ENCODE measurements at regions not wholly inside any gene's neighbourhood (a gene's known extent, or its start where the extent isn't known, plus 50 kb on each side); places are given as distances from the start of the nearest gene placed in this dataset.

DNA sequence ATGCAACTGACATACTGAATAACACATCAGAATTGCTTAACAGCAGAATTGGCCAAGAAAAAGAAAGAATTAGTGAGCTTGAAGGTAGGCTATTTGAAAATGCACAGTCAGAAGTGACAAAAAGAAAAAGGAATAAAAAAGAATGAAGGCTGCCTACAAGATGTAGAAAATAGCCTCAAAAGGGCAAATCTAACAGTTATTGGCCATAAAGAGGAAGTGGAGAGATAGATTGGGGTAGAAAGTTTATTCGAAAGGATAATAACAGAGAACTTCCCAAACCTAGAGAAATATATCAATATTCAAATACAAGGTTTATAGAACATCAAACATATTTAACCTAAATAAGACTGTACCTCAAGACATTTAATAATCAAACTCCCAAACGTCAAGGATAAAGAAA, 67.5 kb downstream of the ATP6V1G3 start:
- DNase-seq = no peak

DNA sequence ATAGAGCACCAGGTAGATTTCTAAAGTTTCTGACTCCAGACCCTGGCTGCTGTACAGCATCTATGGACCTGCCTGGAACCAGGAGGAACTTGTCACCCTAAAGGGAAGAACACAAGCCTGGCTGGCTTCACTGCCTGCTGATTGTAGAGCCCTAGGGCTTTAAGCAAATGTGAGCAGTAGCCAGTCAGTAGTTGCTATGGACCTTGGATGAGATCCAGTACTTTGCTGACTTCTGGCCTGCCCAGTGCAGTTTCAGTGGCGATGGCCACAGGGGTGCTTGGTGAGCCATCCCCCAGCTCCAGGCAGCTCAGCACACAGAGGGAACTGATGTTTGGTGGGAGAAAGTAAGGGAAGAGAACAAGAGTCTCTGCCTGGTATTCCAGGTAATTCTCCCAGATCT, 68.4 kb downstream of the ATP6V1G3 start:
- DNase-seq = no peak

DNA sequence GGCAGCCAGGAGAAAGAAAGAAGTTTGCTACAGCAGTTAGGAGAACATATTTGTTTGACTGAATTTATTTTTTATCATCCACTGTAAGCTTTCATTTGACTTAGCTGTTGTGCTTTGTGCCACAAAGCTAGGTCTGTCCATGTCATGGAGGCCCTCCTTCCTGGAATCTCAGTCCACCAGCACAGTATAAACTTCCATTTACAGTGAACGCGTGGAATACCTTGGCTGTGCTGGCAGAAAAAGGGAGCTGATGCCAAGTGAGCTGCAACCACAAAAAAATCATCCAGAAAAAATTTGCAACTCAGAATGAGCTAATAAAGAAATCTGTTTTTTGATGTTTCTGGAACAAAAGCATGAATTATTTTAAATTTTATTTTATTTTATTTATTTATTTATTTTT, 72.6 kb downstream of the ATP6V1G3 start:
- no peak for DNase-seq

DNA sequence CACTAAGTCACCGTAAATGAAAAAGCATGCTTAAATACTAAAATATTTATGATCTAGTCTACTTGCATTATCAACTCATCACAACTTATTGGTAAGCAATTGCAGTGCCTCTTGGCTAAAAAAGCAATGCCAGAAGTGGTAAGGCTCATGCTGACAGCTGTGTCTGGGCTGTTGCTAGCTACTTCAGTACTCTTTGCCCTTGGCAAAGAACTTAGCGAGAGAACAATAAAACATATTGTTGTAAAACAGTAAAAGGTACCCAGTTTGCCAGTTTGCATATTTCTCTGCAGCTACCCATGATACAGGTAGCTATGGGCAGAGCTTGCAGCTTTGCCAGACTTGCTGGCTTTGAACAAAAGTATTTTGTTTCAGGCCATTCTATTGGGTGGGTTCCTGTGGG, 73.1 kb downstream of the ATP6V1G3 start:
- no peak for DNase-seq

DNA sequence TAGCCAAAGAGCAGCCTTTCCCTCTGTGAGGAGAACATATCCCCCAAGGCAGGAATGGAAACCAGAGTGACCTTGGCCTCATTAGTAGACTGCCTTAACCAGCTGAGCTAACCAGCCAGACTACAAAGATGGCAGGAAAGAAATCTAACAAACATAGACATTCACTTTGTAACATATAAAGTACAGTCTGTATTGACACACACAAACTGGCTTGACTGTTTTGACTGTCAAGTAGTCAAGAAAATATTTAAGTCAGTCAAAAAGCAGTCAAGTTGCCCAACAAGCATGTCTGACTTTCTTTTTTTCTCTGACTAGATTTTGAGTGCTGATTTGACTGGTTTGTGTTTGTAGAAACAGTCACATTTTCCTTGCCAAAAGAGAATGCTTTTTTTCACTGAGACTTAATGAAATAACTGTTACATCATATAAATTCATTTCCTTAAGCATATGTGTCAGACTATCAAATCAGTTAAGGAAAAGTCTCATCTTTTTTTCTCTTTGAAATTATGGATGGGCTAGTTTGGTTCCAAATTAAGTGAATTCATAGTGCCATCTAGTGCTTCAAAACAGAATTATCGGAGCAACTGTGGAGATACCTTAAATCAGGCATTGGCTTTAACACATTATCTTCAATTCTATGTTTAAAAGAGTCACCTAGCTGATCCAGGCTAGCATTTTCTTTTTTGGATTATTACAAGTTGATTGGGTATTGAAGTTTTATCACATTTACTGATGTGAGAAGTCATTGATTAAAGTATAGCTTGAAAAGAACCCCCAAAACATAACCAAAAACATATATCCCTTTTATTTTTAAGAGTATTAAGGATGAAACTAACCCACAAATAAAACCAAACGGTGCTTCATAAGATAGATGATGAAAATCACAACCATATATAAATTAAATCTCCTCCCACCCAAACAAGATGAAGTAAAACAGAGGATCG, 75.0 kb downstream of the ATP6V1G3 start:
- peak; percentile 78 for DNase-seq

DNA sequence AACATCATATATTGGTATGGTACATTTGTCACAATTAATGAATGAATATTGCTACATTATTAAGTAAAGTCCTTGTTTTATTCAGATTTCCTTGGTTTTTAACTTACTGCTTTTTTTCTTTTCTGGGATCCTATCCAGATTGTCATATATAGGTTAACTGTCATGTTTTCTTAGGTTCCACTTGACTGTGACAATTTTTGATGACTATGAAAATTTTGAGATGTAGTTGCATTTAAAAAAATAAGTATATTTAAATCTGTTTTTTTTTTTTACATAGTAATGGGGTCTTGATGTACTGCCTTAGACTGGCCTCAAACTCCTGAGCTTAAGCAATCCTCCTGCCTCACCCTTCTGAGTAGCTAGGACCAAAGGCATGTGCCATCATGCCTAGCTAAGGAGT, 76.8 kb downstream of the ATP6V1G3 start:
- DNase-seq = no peak

DNA sequence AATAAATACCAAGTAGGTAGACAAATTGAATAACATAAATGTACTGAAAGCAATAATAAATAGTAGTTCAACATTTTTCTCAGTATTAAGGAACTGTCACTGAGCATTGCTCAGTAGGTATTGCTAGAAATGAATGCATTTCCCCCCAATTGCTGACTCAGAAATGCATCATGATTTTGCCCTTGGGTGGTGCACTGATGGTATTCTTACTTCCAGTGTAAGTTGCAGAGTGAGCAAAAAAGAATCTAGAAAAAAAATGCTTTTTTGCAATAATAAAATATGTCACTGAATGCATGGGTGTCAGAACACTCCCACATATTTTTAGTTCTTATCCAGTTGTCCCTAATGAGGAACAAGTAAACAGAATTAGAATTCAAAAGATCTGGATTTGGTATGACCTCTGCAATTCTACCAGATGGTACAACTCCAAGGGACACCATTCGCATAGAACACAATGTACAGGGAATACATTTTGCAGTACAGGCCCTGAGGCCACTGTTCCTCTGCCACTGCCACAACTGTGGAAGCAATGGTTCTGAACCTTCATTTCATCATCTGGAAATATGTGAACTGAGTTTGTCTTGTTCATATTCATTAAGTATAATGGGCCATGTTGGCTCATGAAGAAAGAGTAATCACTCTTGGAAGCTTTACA, 78.0 kb downstream of the ATP6V1G3 start:
- no peak for DNase-seq

DNA sequence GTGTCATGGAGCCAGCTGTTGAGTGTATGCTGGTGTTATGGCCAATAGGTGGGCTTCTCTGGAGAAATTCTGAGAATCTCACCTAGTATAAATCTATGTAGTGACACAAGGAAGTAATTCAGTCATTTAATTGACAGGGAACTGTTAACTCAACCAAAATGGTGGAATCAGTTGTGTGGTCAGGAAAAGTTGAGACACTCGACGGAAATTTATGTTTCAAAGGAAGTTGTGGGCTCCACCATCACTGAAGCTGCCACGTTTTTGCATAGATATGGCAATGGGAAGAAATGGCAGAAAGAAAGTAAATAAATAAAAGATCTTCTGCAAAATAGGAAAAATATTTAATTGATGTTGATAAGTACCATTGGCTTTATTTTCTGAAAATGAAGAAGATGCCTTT, 84.5 kb downstream of the ATP6V1G3 start:
- no peak for DNase-seq

DNA sequence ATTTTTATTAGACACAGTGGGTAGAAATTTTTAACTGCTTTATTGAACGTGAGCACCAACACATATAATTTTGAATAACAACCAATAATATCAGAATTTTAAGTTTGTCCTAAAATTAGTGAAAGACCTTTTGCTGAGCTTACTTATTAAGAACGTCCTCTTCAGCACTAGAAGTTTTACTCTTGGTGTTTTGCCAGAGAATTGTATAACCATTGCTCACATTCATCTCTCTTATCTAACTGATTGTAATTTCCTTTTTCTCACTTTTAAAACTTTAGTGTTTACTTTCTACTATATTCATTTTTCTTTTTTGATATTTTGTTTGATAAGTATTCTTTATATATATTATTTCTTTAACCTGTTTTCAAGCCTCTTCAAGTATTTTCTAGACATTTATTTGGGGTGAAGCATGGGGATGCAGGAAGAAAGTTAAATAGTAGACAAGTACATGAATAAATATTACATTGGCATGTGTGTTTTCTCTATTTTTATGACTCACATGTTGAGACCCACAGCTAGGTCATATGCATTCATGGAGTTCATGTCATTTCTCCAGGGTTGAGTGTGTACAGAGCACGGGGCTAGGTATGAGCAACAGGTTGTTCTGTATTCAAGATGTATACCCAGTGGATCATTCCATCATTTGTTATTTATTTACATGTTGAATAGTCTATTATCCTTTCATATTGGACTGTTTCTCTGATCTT, 90.6 kb downstream of the ATP6V1G3 start:
- peak; percentile 32 for DNase-seq

DNA sequence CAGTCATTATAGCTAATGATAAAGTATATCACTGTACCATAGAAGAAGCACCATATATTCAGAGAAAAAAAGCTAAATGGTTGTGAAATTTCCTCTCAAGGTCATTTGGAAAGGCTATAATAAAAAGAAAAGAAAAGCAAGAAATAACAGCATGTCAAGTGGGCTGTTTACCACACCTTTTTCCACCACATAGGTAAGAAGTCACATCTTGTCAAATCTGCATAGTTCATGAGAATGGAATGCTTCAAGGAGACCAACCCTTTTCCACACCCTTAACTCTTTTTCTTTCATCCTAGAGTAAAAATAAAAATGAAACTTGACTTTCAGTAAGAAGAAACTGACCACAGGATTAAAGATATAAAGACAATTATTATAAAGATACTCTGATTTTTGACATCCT, 91.2 kb downstream of the ATP6V1G3 start:
- no peak for DNase-seq

DNA sequence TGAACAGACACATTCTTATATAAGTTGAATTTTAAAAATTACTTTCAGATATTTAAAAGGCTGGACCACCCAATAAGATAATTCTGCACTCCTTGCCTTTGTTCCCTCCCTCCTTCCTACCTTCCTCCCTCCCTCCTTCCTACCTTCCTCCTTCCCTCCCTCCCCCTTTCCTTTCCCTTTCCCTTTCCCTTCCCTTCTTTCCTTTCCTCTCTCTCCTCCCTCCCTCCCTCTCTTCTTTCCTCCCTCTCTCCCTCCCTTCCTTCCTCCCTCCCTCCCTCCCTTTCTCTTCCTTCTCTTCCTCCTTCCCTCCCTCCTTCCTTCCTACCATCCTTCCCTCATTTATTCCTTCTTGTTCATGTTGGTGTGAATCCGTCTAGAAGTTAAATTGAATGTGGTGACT, 93.0 kb downstream of the ATP6V1G3 start:
- DNase-seq = no peak

DNA sequence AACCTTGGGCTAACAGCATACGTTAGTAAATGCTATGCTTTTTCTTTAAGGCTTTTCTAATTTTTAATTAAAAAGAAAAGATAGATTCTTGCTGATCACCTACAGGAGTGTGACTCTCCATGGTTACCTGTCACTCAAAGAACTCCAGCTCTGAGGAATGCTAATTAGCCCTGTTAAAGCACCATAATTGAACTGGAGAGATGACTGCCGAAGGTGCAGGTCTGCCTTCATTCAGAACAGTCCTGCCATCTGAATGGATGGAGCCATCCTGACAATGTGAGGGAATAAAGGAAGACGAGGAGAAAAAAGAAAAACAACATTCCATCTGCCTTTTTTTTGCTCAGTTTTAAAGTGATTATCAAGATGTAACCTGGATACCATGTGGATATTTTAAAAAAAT, 94.6 kb downstream of the ATP6V1G3 start:
- no peak for DNase-seq

DNA sequence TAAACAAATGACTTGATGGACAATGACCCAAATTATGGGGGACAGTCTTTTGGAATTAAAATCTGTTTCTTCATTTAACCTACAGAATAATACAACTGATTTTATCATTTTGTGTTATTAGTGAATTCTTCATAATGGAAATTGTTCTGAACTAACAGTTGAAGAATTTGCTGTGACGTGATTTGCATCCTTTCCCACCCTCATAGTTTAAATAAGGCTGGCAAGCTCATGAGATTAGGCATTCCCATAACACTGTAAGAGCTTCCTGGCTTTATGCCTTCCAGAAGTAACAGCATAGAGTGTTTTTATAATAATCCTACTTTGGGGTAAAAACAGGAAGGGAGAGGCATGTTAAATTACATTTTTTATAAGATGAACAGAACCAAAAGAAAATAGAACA, 95.7 kb downstream of the ATP6V1G3 start:
- DNase-seq = no peak

DNA sequence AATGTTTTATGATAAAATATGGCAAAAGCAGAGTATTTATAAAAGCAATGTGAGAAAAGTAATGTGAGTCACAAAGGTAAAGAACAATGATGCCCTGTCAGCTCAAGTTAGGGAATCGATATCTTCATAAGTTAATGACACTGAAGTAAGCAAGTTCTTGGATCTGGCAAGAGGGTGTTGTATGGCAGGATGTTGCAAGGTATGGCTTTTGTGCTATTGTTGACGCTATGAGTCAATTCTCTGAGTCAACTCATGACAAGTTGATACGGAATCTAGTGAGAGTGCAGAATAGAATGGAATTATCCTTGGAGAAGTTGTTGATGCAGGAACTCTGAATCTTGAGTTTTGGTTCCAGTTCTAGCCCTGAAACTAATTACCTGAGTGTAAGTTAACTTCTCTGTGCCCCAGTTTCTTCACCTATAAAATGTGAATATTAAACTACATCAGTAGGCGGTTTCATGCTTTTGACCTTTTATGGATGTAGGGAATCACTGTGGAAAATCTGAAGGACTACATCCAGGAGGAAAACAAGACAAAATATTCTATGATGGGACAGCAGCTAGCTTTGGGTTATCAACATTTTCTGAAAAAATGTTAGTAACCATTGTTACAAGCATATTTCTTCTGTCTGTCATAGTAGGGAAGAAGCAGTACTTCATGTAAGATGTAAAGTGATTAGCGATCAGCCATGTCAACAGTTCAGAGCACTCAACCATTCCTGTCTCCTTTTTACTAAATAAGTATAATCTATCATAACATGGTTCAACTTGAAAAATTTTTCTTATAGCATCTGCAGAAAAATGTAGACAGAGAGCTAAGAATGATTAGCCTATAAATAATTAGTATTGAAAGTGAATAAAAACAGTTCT, 96.9 kb downstream of the ATP6V1G3 start:
- DNase-seq = peak; percentile 88

DNA sequence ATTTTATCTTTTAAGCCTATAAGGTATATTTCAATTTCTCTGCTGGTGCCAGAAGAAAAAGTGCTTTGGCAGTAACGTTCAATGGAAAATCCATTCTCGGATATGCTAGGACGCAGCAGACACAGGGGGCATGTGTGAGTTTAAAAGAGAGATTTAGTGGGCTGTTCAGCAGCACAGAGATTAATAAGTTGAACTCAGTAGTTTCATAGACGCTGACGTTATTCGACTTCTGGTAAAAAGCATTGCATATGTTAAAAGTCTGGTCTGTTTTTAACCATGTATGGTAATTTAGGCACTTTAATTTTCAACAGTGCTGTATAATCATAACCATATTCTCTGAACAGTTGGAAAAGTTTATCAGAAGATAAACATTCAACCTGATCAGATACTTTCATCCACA, 99.6 kb downstream of the ATP6V1G3 start:
- no peak for DNase-seq

DNA sequence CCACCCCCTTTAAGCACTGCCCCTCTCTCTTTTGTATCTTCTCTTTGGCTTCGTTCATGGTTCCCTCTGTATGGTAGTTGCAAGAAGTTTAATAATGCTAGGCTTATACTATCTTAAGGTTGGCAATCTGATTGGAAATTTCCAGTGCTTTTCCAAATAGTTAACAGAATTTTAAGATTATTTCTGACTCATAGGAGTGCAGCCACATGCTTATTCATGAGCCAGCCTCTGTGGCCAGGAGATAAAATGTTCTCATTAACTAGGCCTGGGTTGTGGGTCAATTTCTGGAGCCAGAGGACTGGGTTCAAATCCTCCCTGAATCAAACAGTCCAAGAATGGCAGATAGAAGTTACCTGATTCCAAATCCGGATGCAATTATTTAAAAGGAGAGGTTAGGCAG, 103.1 kb downstream of the ATP6V1G3 start:
- no peak for DNase-seq

DNA sequence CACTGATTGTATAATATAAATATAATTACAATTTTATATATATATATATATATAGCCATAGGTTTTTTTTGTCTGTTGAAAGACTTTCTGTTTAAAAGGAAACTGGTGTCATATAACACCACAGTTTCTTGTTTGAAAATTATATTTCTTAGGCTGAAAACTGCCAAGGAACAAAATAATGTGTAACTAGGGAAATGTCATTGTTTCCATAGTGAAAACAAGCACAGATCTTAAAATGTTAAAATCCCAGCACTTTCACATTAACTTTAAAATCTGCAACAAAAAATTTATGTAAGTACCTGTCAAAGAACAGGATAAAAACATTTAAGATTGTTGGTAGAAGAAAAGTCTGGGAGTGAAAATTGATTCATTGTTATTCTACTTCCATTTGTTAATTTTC, 104.2 kb downstream of the ATP6V1G3 start:
- DNase-seq = no peak

DNA sequence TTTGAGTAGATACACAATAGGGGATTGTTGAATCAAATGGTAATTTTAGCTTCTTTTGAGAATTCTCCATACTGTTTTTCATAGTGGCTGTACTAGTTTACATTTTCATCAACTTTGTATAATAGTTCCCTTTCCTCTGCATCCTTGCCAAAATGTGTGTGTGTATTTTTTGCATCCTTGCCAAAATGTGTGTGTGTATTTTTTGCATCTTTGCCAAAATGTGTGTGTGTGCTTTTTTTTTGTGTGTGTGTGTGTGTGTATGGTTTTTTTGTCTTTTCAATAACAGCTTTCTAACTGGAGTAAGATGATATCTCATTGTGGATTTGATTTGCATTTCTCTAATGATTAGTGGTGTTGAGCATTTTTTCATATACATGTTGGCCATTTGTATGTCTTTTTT, 105.4 kb downstream of the ATP6V1G3 start:
- DNase-seq = no peak

DNA sequence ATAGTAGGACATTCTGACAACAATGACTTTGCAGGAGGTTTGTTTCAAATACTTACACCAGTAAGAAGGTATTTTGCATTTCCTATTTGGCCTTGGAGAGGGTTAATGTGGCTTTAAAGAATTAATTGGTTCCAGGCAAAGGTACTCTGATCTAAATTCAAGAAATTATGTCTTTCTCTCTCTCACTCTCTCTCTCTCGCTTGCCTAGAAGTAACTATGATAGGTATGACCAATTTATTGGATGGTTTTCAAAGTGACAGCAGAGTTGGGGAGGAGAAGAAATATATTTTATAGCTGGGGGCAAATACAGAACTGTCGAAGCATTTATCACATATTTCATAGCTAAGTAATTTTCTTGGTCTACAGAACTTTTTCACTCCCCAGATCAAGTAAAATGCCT, 116.0 kb downstream of the ATP6V1G3 start:
- DNase-seq = no peak

DNA sequence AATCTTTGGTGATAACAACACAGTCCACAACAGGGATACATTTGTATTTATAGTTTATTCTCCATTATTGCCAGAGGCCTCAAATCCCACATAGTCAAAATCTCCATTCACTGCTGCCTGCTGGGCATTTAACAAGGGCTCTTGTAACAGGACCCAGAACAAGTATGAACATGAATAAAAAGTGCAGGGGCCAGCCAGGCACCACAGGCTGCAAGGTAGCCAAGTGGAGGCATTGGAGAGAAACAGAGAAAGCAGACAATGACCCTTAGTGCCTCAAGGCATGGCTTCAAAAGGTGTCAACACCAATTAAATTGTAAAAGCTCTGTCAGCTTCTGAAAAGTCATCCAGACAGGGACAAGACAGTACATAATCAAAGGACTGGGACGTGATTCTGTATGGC, 116.8 kb downstream of the ATP6V1G3 start:
- DNase-seq = no peak

DNA sequence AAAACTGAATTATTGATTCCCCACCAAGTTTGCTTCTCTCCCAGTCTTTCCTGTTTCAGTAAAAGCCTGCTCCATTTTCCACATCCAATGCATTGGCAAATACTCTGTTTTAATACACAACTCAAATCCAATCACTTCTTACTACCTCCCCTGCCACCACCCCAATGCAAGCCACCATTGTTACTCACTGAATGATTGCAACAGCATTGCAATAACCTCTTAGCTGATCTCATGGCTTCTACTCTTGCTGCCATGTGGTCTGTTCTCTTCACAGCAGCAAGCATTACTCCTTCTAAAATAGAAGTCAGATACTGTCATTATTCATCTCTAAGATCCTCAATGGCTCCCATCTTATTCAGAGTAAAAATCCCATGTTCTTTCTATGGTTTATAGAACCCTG, 123.4 kb downstream of the ATP6V1G3 start:
- no peak for DNase-seq

DNA sequence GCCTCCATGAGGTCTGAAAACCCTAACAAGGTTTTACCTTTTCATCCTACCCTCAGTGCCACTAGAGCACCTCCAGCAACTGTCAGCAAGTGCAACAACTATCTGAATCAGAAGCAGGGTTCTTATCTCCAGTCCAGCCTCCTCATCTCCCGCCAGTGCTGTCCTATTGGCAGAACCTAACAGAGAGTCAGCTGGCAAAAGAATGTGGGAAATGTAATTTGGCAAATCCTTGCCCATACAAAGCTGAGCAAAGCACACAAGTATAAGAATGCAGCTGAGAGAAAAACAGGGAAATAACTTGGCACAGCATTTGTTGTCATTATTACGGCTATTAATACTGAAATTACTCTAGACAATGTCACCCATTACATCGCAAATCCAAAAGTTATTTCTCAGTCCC, 124.2 kb downstream of the ATP6V1G3 start:
- no peak for DNase-seq

DNA sequence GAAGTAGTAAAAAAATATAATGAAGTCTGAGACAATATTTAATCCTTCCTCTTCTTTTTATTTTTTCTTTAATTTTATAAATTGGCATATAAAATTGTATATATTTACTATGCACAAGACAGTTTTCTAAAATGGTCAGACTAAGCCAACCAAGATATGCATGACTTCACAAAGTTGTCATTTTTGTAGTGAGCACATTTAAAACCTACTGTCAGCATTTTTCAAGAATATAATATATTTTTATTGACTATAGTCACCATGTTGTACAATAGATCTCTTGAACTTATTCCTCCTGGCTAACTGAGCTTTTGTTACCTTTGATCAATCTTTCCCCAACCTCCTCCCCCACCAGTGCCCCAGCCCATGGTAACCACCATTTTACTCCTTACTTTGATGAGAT, 129.2 kb downstream of the ATP6V1G3 start:
- no peak for DNase-seq
